ENCODE measurements at regions not wholly inside any gene's neighbourhood (a gene's known extent, or its start where the extent isn't known, plus 50 kb on each side); places are given as distances from the start of the nearest gene placed in this dataset.
A peak's percentile ranks its signal among the peaks of the same experiment; 100 is the strongest.

- Histone ChIP-seq H3K4me1 (no peaks in the 10 kb centered on the region), H3K27ac (no peak overlapping the region), H3K27me3 (no peaks in the 10 kb centered on the region), H3K36me3 (no peaks in the 10 kb centered on the region), H3K4me3 (no peak overlapping the region), H3K9me3 (no peaks in the 10 kb centered on the region)
- TF ChIP-seq CTCF (IDR thresholded peaks at IDR 0.05), result no peak
- intact Hi-C loops (cut with DNase I), result no loop called here
- ATAC-seq, result no peak
- no peak for DNase-seq
Observed at GRCh38 chr13:83498045-83498444, 384.2 kb downstream of the SLITRK1 start.

- no peaks in the 10 kb centered on the region for H3K36me3 ChIP-seq
- no peaks in the 10 kb centered on the region for H3K27me3 ChIP-seq
- H3K4me1 ChIP-seq, result no peaks in the 10 kb centered on the region
- no peak for DNase-seq
- TF ChIP-seq CTCF (IDR thresholded peaks at IDR 0.05), result no peak
- no peak overlapping the region for H3K4me3 ChIP-seq
- no peak for ATAC-seq
- no peaks in the 10 kb centered on the region for H3K9me3 ChIP-seq
- H3K27ac ChIP-seq, result no peak overlapping the region
- intact Hi-C loops (cut with DNase I), result no loop called here
Observed at GRCh38 chr13:83496501-83496900, 385.8 kb downstream of the SLITRK1 start.

GRCh38 chr13:83485101-83485500, 397.2 kb downstream of the SLITRK1 start:
- no peak overlapping the region for H3K4me3 ChIP-seq
- intact Hi-C loops (cut with DNase I), result no loop called here
- no peak for ATAC-seq

GRCh38 chr13:83471011-83471410, 411.3 kb downstream of the SLITRK1 start:
- intact Hi-C loops (cut with DNase I), result no loop called here
- Histone ChIP-seq H3K9me3 (peaks cover 2% of the 10 kb centered on the region), H3K4me3 (no peak overlapping the region), H3K4me1 (no peaks in the 10 kb centered on the region), H3K27me3 (no peaks in the 10 kb centered on the region), H3K36me3 (no peaks in the 10 kb centered on the region), H3K27ac (no peak overlapping the region)
- DNase-seq, result no peak
- no peak for ATAC-seq
- TF ChIP-seq CTCF (IDR thresholded peaks at IDR 0.05), result no peak

More at GRCh38 chr13:83485101-83485500, 397.2 kb downstream of the SLITRK1 start:
- H3K4me1 ChIP-seq, result no peaks in the 10 kb centered on the region
- H3K9me3 ChIP-seq, result no peaks in the 10 kb centered on the region
- no peak overlapping the region for H3K27ac ChIP-seq
- H3K36me3 ChIP-seq, result no peaks in the 10 kb centered on the region
- no peak for DNase-seq
- H3K27me3 ChIP-seq, result no peaks in the 10 kb centered on the region
- TF ChIP-seq CTCF (IDR thresholded peaks at IDR 0.05), result no peak

- intact Hi-C loops (cut with DNase I), result no loop called here
- DNase-seq, result no peak
- no peaks in the 10 kb centered on the region for H3K4me1 ChIP-seq
- no peak for TF ChIP-seq CTCF (IDR thresholded peaks at IDR 0.05)
- no peaks in the 10 kb centered on the region for H3K36me3 ChIP-seq
- no peak overlapping the region for H3K4me3 ChIP-seq
- no peaks in the 10 kb centered on the region for H3K27me3 ChIP-seq
- peaks cover 2% of the 10 kb centered on the region for H3K9me3 ChIP-seq
- H3K27ac ChIP-seq, result no peak overlapping the region
- no peak for ATAC-seq
Observed at GRCh38 chr13:83470133-83470797, 412.0 kb downstream of the SLITRK1 start.

- Histone ChIP-seq H3K27me3 (no peaks in the 10 kb centered on the region), H3K27ac (no peak overlapping the region), H3K4me1 (no peaks in the 10 kb centered on the region), H3K9me3 (no peaks in the 10 kb centered on the region), H3K4me3 (no peak overlapping the region), H3K36me3 (no peaks in the 10 kb centered on the region)
- peak; percentile 20 for ATAC-seq
- DNase-seq, result no peak
- intact Hi-C loops (cut with DNase I), result no loop called here
- no peak for TF ChIP-seq CTCF (IDR thresholded peaks at IDR 0.05)
Observed at GRCh38 chr13:83453723-83454122, 428.6 kb downstream of the SLITRK1 start.
